GM21390 (cell line): ENCODE measurements at regions not wholly inside any gene's neighbourhood (a gene's known extent, or its start where the extent isn't known, plus 50 kb on each side); places are given as distances from the start of the nearest gene placed in this dataset.

Experiments
- ATAC-seq: cut with Tn5 transposase; IDR thresholded peaks from one replicate; pipeline ENCODE4 v1.9.1; 2021; ENCODE audit not compliant: unreplicated experiment

DNA sequence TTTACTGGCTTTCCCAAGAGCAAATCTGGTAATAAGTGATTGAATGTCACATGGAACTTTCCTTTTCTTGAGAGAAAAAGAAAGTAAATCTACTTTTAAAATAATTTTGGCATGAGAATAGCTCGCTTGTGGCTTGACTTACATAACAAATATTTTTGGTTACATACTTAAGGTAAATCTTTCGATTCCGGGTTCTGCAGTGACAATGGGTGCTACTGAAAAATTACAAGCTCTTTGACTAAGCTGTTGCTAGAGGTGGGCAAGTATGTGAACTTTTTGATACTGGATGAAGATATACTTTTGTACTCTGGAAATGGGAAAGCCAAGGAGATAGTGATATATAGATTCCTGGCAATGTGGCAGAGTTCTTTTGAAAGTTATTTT, 51.9 kb upstream of the OTOL1 start:
- ATAC-seq = no peak

DNA sequence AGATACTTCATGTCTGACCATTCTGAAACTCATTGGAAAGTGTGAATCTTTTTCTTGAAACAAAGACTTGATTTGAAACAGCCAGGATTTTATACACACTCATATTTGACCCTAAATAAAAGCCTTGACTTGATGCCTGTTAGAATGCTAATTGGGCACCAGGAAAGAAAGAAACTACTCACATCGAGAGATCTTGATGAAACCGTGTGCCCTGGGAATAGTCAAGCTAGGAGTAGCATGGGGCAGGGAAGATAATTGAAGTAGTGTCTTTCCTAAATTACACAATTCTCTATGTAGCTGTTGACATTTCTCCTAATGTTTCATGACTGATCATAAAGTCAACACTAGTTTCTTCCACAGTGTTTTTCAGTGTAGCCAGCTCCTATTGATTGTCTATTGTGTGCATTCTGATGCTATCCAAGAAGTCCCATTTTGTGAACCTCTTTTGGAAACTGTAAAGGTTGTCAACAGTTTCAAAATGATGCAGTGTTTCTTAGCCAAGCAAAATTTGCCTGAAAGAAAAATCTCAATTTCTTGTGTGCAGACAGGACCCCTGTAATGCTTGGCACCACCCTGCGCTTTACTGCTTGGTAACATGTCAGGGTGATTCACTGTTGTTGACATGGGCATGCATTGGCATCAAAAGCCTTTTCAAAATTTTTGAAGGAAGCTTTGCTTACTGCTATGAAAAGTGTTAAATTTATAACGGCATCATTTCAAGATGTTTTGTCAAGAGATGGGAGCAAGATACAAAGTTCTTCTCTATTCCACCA, 52.5 kb upstream of the OTOL1 start:
- no peak for ATAC-seq

DNA sequence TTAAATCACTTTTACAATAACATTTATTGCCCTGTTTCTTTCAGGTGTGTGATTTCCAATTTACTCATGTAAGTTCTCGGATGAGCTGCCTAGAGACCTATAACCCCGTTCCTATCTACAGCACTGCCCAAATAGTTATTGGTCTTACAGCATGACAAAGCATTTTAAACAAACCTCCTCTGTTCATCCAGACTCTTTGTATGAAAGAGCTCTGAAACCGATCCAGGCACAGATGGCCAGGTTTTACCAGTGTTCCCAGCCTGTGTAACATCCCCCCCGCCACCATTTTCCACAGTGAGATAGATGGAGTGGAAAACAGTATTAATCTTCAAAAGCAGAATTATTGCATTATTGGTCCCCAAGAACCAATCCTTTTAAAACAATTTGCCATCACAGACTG, 59.0 kb upstream of the SPTSSB start:
- ATAC-seq = no peak

DNA sequence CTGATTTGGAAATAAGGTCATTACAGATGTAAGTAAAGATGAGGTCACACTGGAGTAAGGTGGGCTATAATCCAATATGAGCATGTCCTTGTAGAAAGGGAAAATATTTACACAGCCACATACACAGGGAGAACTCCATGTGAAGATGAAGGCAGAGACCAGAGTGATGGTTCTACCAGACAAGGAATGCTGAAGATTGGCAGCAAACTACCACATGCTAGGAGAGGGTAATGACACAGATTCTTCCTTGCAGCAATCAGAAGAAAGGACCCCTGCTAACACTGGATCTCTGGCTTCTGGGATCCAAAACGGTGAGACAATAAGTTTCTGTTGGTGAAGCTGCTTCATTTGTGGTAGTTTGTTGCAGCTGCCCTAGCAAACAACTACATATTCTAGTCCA, 56.0 kb upstream of the SPTSSB start:
- no peak for ATAC-seq

DNA sequence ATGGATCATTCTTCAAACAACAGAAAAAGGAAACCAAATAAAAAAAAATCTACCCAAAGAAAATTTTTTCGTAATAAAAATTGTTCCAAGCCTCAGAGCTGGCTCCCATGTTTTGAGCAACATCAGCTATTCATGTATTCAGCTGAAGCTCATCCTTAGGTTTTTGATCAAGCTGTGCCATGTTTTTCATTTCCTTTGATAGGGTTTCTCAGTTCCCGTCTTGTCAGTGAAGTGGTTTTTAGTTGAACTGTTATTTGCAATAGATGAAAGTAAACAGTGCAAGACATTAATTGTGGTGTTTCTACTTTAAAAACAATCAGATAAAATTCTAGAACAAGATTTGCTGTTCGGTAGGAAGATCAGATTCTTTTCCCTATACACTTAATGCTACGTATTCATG, 55.4 kb upstream of the SPTSSB start:
- no peak for ATAC-seq

DNA sequence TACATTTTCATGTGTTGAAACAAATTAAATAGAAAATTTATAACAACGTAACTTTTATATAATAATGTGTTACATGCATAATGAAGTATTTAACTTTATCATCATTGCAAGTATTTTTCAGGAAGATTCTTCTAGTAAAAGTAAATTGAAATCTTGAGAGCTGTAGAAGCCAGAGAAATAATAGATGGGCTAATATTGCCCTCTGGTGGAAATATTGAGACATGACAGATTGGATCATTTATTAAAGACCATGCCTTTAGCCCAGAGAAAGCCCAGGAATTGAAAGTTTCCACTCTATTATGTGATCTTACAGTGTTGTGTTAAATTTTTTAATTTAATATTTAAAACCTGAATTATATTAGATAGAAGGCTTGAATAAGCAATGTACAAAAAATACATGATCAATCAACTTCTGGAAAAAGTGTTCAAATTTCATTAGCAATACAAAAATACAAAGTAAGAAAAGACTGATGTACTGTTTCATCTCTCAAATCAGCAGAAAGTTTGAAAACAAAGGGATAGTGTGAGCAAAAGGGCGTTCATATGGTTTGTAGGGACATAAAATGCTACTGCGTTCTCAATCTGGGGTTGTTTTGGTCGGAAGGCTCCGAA, 52.7 kb upstream of the SPTSSB start:
- peak; percentile 56 for ATAC-seq

DNA sequence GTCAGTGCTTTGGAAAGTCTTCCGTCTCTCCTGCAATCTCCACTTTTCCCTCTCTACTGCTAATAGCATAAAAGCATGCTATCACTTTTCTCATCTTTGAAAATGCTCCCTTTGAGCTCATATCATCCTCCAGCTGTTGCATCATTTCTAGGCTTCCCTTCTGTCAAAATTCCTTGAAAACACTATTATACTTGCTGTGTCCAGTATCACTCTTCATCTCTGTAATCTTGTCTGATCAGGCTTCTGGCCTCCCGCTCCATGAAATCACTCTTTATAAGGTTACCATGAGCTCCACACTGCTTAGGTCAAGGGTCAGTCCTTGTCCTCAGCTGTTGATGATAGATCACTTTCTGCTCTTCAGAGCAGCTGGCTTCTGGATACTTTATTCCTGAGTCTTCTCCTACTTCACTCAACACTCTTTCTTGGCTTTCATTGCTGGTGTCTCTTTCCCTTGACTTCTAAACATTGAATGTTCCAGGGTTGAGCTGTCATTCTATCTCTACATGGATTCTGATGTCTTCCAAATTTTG, 50.9 kb upstream of the SPTSSB start:
- no peak for ATAC-seq
